Trophoblast cell (in vitro differentiated cells and primary cell): ENCODE measurements at regions not wholly inside any gene's neighbourhood (a gene's known extent, or its start where the extent isn't known, plus 50 kb on each side); places are given as distances from the start of the nearest gene placed in this dataset.

Experiments used
- DNase-seq, 2 donors: peaks; one replicate each; pipeline ENCODE4 v3.0.0-alpha.2; 2016
- H2AFZ ChIP-seq: 2 replicates; pipeline ENCODE4 v1.6.1; 2013; ENCODE audit warnings: low read length, moderate library complexity, mild to moderate bottlenecking; ENCODE audit not compliant: insufficient read depth, poor library complexity
- H2AK5ac ChIP-seq: 2 replicates; pipeline ENCODE4 v1.6.1; 2013; ENCODE audit warnings: mild to moderate bottlenecking, low read length
- H2BK120ac ChIP-seq: 2 replicates; pipeline ENCODE4 v1.6.1; 2013; ENCODE audit warnings: low read length, mild to moderate bottlenecking, moderate library complexity; ENCODE audit not compliant: insufficient read depth, poor library complexity
- H2BK12ac ChIP-seq: 2 replicates; pipeline ENCODE4 v1.6.1; 2013; ENCODE audit warnings: mild to moderate bottlenecking, low read length, moderate library complexity
- H2BK5ac ChIP-seq: 2 replicates; pipeline ENCODE4 v1.6.1; 2013; ENCODE audit warnings: low read length, low read depth, moderate library complexity, mild to moderate bottlenecking; ENCODE audit not compliant: poor library complexity
- H3K14ac ChIP-seq: 2 replicates; pipeline ENCODE4 v1.6.1; 2013; ENCODE audit warnings: mild to moderate bottlenecking, low read length
- H3K18ac ChIP-seq: 2 replicates; pipeline ENCODE4 v1.6.1; 2013; ENCODE audit warnings: mild to moderate bottlenecking, low read length
- H3K23ac ChIP-seq: 2 replicates; pipeline ENCODE4 v1.6.1; 2013; ENCODE audit warnings: low read length
- H3K27ac ChIP-seq: 2 replicates; pipeline ENCODE4 v1.5.1; 2013; ENCODE audit warnings: low read depth, mild to moderate bottlenecking, inconsistent platforms, low read length, moderate library complexity
- H3K27me3 ChIP-seq: 2 replicates; pipeline ENCODE4 v1.6.1; 2013; ENCODE audit warnings: inconsistent platforms, mild to moderate bottlenecking, low read length, moderate library complexity; ENCODE audit not compliant: insufficient read depth
- H3K36me3 ChIP-seq, 2 experiments: 1 replicate in 1 of 2; 2 replicates in 1 of 2; pipeline ENCODE4 v1.6.1; 2013; ENCODE audit warnings: low read length in 2 of 2, mild to moderate bottlenecking in 2 of 2, moderate library complexity in 1 of 2; ENCODE audit not compliant: insufficient read depth in 2 of 2, control insufficient read depth in 1 of 2
- H3K4ac ChIP-seq: 2 replicates; pipeline ENCODE4 v1.6.1; 2013; ENCODE audit warnings: low read depth, mild to moderate bottlenecking, low read length, moderate library complexity
- H3K4me1 ChIP-seq, 2 experiments: 1 replicate in 1 of 2; 2 replicates in 1 of 2; pipeline ENCODE4 v1.6.1; 2013; ENCODE audit warnings: low read length in 2 of 2, mild to moderate bottlenecking in 2 of 2, moderate library complexity in 1 of 2; ENCODE audit not compliant: insufficient read depth in 2 of 2, control insufficient read depth in 1 of 2
- H3K4me2 ChIP-seq: 2 replicates; pipeline ENCODE4 v1.6.1; 2013; ENCODE audit warnings: inconsistent platforms, mild to moderate bottlenecking, low read length, moderate library complexity
- H3K4me3 ChIP-seq: 2 replicates; pipeline ENCODE4 v1.5.1; 2013; ENCODE audit warnings: mild to moderate bottlenecking, low read depth, low read length, inconsistent platforms
- H3K79me1 ChIP-seq: one replicate; pipeline ENCODE4 v1.6.1; 2013; ENCODE audit warnings: low read length
- H3K79me2 ChIP-seq: 2 replicates; pipeline ENCODE4 v1.6.1; 2013; ENCODE audit warnings: low read length, mild to moderate bottlenecking; ENCODE audit not compliant: control insufficient read depth, insufficient read depth, poor library complexity
- H3K9ac ChIP-seq: 2 replicates; pipeline ENCODE4 v1.6.1; 2013; ENCODE audit warnings: mild to moderate bottlenecking, low read length
- H3K9me3 ChIP-seq: 2 replicates; pipeline ENCODE4 v1.6.1; 2013; ENCODE audit warnings: low read depth, mild to moderate bottlenecking, control low read depth, inconsistent platforms, low read length; ENCODE audit not compliant: insufficient read depth
- H4K12ac ChIP-seq: 2 replicates; pipeline ENCODE4 v1.6.1; 2013; ENCODE audit warnings: low read depth, mild to moderate bottlenecking, low read length, moderate library complexity
- H4K8ac ChIP-seq: 2 replicates; pipeline ENCODE4 v1.6.1; 2013; ENCODE audit warnings: low read depth, mild to moderate bottlenecking, low read length, moderate library complexity
- H4K91ac ChIP-seq: one replicate; pipeline ENCODE4 v1.6.1; 2013; ENCODE audit warnings: low read depth, mild to moderate bottlenecking, low read length, moderate library complexity
- WGBS: extraction: QIAGEN DNeasy Blood & Tissue Kit; methylation state at CpG from one replicate; pipeline ENCODE4 v1.1.7; 2013; ENCODE audit warnings: missing lambda C conversion rate; ENCODE audit not compliant: insufficient read length, insufficient coverage; ENCODE audit errors: extremely low coverage; 5-methylcytosine and 5-hydroxymethylcytosine counted together

DNA sequence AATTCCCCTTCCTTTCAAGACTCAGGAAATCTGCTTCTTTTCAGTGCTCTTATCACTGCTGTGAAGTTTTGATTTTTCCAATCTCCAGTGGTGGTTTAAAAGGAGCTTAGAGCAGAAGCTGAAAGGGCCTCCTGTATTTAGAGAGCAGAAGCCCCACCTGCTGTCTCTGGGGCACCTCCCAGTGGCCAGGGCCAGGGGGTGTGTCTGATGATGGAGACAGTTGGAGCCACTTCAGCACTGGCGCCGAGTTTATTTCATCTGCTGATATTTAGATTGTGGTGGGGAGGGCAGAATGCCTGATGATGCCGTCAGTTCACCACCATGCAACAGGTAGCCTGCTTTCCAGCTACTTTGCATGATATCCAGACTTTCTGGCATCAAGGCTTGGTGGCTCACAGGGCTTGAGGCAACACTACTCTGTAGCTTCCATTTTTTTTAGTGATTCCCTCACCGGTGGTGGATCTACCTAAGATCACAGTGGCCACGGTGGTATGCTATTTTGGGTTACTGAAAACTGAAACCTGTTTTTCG, 371.9 kb downstream of the KCNRG start:
- no CpG with 5 or more reads among the region's 6 CpGs for WGBS

DNA sequence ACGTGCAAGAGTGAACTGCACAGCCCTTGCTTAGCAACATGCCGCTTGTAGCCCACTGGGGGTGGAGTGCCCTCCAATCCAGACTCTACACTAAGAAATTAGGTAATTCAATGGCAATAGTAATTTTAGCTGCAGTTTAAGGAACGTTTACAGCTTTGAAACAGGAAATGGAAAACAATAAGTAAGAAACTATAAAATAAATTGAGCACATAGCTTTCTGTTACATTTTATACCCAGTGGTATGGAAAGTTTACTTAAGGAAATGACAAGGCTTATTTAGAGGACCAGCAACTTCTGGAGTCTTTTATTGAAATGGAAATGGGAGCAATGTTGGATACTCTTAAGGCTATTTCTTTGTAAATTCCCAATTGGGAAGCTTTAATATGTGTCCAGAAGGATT, 373.2 kb downstream of the KCNRG start:
- Histone ChIP-seq H3K4me3 (no peak overlapping the region), H3K27ac (no peak overlapping the region), H3K18ac (no peak overlapping the region), H3K4me2 (no peak overlapping the region), H2BK12ac (no peak overlapping the region), H3K9ac (no peak overlapping the region), H4K12ac (no peak overlapping the region), H3K27me3 (no peaks in the 10 kb centered on the region), H3K23ac (no peak overlapping the region), H3K14ac (no peak overlapping the region), H3K36me3 (no peaks in the 10 kb centered on the region), H2BK5ac (no peak overlapping the region), H3K9me3 (no peaks in the 10 kb centered on the region), H4K8ac (no peak overlapping the region), H3K4me1 (peaks cover 2 to 6% of the 10 kb centered on the region in 2 experiments), H3K79me2 (no peaks in the 10 kb centered on the region), H3K79me1 (no peaks in the 10 kb centered on the region), H2AK5ac (no peak overlapping the region), H4K91ac (no peak overlapping the region), H3K4ac (no peak overlapping the region), H2AFZ (no peak overlapping the region), H2BK120ac (no peak overlapping the region)
- no CpG with 5 or more reads among the region's 3 CpGs for WGBS
- DNase-seq, result no peak

More for the DNA sequence above, 371.9 kb downstream of the KCNRG start:
- no peak overlapping the region for H3K4me2 ChIP-seq
- peak; percentile 1 to 10 for DNase-seq
- H2AK5ac ChIP-seq, result no peak overlapping the region
- no peak overlapping the region for H3K4me3 ChIP-seq
- H3K4me1 ChIP-seq, result peaks cover 2 to 6% of the 10 kb centered on the region in 2 experiments
- no peak overlapping the region for H3K14ac ChIP-seq
- no peak overlapping the region for H2BK120ac ChIP-seq
- H3K27ac ChIP-seq, result peak overlapping the region; percentile 51
- no peaks in the 10 kb centered on the region for H3K9me3 ChIP-seq
- no peak overlapping the region for H4K8ac ChIP-seq
- H3K4ac ChIP-seq, result no peak overlapping the region
- H3K79me2 ChIP-seq, result no peaks in the 10 kb centered on the region
- no peak overlapping the region for H3K23ac ChIP-seq
- no peak overlapping the region for H2BK5ac ChIP-seq
- no peak overlapping the region for H3K9ac ChIP-seq
- H4K91ac ChIP-seq, result no peak overlapping the region
- no peak overlapping the region for H2BK12ac ChIP-seq
- H3K79me1 ChIP-seq, result no peaks in the 10 kb centered on the region
- no peaks in the 10 kb centered on the region for H3K27me3 ChIP-seq
- H3K36me3 ChIP-seq, result no peaks in the 10 kb centered on the region
- H4K12ac ChIP-seq, result no peak overlapping the region
- H3K18ac ChIP-seq, result no peak overlapping the region
- H2AFZ ChIP-seq, result no peak overlapping the region

DNA sequence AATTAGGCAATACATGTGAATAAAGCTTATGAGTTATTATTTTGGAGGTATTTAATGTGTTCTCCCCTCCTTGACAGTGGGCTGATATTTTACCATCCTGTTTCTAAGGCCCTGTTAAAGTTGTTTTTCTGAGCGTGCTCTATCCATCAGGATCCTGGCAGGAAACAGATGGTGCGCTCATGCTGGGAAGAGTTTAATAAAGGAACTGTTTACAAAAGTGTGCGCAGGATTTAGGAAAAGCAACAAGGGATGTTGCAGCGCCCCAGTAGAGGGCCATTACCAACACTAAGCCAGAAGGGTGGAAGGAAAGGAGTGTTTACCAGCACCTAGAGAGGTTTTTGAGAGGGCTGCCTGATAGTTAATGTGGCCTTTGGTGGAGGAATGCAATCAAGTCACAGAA, 374.5 kb downstream of the KCNRG start:
- Histone ChIP-seq H4K8ac (no peak overlapping the region), H2BK120ac (no peak overlapping the region), H3K79me1 (no peaks in the 10 kb centered on the region), H2AK5ac (no peak overlapping the region), H3K27ac (no peak overlapping the region), H2AFZ (no peak overlapping the region), H3K36me3 (no peaks in the 10 kb centered on the region), H4K12ac (no peak overlapping the region), H3K4ac (no peak overlapping the region), H3K14ac (no peak overlapping the region), H3K4me2 (no peak overlapping the region), H3K4me1 (peaks cover 2 to 6% of the 10 kb centered on the region in 2 experiments), H4K91ac (no peak overlapping the region), H3K23ac (no peak overlapping the region), H3K9ac (no peak overlapping the region), H3K4me3 (no peak overlapping the region), H3K9me3 (no peaks in the 10 kb centered on the region), H3K18ac (no peak overlapping the region), H3K27me3 (no peaks in the 10 kb centered on the region), H2BK12ac (no peak overlapping the region), H2BK5ac (no peak overlapping the region), H3K79me2 (no peaks in the 10 kb centered on the region)
- no CpG with 5 or more reads among the region's 4 CpGs for WGBS
- DNase-seq, result no peak

DNA sequence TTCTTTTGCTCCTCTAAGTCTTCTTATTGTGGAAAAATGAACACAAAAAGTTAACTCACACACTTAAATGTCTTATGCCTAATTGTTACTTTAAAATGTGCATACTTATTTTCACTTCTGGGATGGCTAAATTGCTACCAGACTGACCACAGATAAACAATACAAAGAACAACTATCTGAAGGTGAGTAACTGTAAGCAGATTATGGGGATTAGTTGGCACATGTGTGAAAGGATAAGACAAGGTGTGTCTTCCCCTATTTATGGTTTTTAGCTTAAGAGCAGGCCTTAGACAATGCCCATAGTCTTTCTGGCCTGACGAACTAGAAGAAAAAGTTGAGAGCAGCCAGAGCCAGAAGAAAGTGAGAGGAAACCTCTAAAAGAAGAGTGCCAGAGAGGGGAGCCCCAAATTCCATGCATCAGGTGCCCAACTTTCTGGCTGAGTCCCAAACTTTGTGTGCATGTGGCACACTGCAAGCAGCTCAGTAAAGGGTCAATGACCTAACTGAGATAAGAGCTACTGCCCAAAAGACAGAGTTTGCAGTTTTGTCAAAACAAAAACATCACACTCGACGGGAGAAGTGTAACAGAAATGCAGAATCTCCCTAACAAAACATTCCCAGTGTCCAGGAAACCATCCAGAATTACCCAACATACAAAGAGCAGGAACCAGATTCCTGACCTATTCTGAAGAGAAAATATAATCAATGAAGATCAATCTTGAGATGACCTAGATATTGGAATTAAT, 375.4 kb downstream of the KCNRG start:
- no peak overlapping the region for H3K27ac ChIP-seq
- no CpG with 5 or more reads among the region's 3 CpGs for WGBS
- H3K4me2 ChIP-seq, result no peak overlapping the region
- H2BK120ac ChIP-seq, result no peak overlapping the region
- H4K12ac ChIP-seq, result no peak overlapping the region
- H2BK5ac ChIP-seq, result no peak overlapping the region
- H3K4me3 ChIP-seq, result no peak overlapping the region
- peaks cover 2 to 6% of the 10 kb centered on the region in 2 experiments for H3K4me1 ChIP-seq
- H3K9me3 ChIP-seq, result no peaks in the 10 kb centered on the region
- no peak overlapping the region for H3K4ac ChIP-seq
- H2AK5ac ChIP-seq, result no peak overlapping the region
- no peak overlapping the region for H2BK12ac ChIP-seq
- no peaks in the 10 kb centered on the region for H3K36me3 ChIP-seq
- no peak overlapping the region for H3K23ac ChIP-seq
- H3K9ac ChIP-seq, result no peak overlapping the region
- no peak overlapping the region for H3K18ac ChIP-seq
- no peak overlapping the region for H4K8ac ChIP-seq
- H2AFZ ChIP-seq, result no peak overlapping the region
- H3K27me3 ChIP-seq, result no peaks in the 10 kb centered on the region
- no peak overlapping the region for H3K14ac ChIP-seq
- DNase-seq, result no peak
- H4K91ac ChIP-seq, result no peak overlapping the region
- H3K79me1 ChIP-seq, result no peaks in the 10 kb centered on the region
- no peaks in the 10 kb centered on the region for H3K79me2 ChIP-seq
